ENCODE measurements at regions not wholly inside any gene's neighbourhood (a gene's known extent, or its start where the extent isn't known, plus 50 kb on each side); places are given as distances from the start of the nearest gene placed in this dataset.

DNA sequence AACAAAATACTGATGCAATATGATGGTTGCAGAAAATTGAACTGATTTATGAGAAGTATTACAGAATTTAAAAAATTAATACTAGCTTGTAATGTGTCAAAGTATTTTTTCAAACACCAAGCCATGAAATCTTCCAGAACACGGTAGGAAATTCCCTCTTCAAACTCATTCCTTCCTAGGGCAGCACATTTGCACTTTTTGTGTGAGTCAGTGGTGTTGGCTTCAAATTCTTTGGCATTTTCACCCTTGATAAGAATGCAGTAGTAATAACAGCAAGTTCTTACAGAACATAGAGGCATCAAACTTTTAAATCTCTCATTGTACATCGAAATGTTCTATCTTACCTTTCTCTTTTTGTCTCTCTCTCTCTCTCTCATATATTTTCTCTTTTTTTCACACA lies 191.8 kb downstream of the CGGBP1 start:
- TF ChIP-seq, protein P1, sequence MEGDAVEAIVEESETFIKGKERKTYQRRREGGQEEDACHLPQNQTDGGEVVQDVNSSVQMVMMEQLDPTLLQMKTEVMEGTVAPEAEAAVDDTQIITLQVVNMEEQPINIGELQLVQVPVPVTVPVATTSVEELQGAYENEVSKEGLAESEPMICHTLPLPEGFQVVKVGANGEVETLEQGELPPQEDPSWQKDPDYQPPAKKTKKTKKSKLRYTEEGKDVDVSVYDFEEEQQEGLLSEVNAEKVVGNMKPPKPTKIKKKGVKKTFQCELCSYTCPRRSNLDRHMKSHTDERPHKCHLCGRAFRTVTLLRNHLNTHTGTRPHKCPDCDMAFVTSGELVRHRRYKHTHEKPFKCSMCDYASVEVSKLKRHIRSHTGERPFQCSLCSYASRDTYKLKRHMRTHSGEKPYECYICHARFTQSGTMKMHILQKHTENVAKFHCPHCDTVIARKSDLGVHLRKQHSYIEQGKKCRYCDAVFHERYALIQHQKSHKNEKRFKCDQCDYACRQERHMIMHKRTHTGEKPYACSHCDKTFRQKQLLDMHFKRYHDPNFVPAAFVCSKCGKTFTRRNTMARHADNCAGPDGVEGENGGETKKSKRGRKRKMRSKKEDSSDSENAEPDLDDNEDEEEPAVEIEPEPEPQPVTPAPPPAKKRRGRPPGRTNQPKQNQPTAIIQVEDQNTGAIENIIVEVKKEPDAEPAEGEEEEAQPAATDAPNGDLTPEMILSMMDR (conservative IDR thresholded peaks at IDR 0.05; ENCODE audit: low read length), result no peak
- no peak for TF ChIP-seq EZH2phosphoT487 (IDR thresholded peaks at IDR 0.05; ENCODE audit: borderline replicate concordance)
